ENCODE measurements at regions not wholly inside any gene's neighbourhood (a gene's known extent, or its start where the extent isn't known, plus 50 kb on each side); places are given as distances from the start of the nearest gene placed in this dataset.

- WGBS, 5 donors = 86 to 95% (median 90%) methylated on average over 5 to 7 of the region's 7 CpGs
Measured at GRCh38 chr6:79307321-79308036, 73.0 kb upstream of the HMGN3 start.

GRCh38 chr6:79305020-79305419 is 70.5 kb upstream of the HMGN3 start:
- no peaks in the 10 kb centered on the region for H3K9me3 ChIP-seq
- no peak overlapping the region for H3K4me3 ChIP-seq
- 64 to 93% (median 85%) methylated on average over 2 of the region's 2 CpGs for WGBS, 5 donors
- intact Hi-C loops (cut with DNase I; ENCODE audit: low total_unique reads) = no loop called here
- no peaks in the 10 kb centered on the region for H3K27me3 ChIP-seq
- no peaks in the 10 kb centered on the region for H3K36me3 ChIP-seq
- DNase-seq = no peak
- no peak overlapping the region for H3K27ac ChIP-seq
- H3K4me1 ChIP-seq = no peaks in the 10 kb centered on the region
- no peak for TF ChIP-seq POLR2A (IDR thresholded peaks at IDR 0.05)
- TF ChIP-seq CTCF (IDR thresholded peaks at IDR 0.05) = no peak
- no peak for TF ChIP-seq POLR2AphosphoS5 (IDR thresholded peaks at IDR 0.05)
- TF ChIP-seq EP300 (IDR thresholded peaks at IDR 0.05) = no peak

More at GRCh38 chr6:79307321-79308036, 73.0 kb upstream of the HMGN3 start:
- no peak for DNase-seq
- H3K4me1 ChIP-seq = no peaks in the 10 kb centered on the region
- no peaks in the 10 kb centered on the region for H3K9me3 ChIP-seq
- no peak overlapping the region for H3K27ac ChIP-seq
- no peaks in the 10 kb centered on the region for H3K36me3 ChIP-seq
- H3K27me3 ChIP-seq = no peaks in the 10 kb centered on the region
- TF ChIP-seq POLR2AphosphoS5 (IDR thresholded peaks at IDR 0.05) (no peak), CTCF (IDR thresholded peaks at IDR 0.05) (no peak), EP300 (IDR thresholded peaks at IDR 0.05) (no peak), POLR2A (IDR thresholded peaks at IDR 0.05) (no peak)
- intact Hi-C loops (cut with DNase I; ENCODE audit: low total_unique reads) = no loop called here
- no peak overlapping the region for H3K4me3 ChIP-seq

GRCh38 chr6:79302341-79302740 is 67.9 kb upstream of the HMGN3 start:
- 66 to 80% (median 73%) methylated on average over 4 of the region's 4 CpGs for WGBS, 5 donors
- no peak for DNase-seq

GRCh38 chr6:79301290-79301689 is 66.8 kb upstream of the HMGN3 start:
- H3K4me3 ChIP-seq = no peak overlapping the region
- no peaks in the 10 kb centered on the region for H3K9me3 ChIP-seq
- DNase-seq = no peak
- no peaks in the 10 kb centered on the region for H3K36me3 ChIP-seq
- intact Hi-C loops (cut with DNase I; ENCODE audit: low total_unique reads) = no loop called here
- no peaks in the 10 kb centered on the region for H3K4me1 ChIP-seq
- H3K27me3 ChIP-seq = no peaks in the 10 kb centered on the region
- no peak for TF ChIP-seq POLR2AphosphoS5 (IDR thresholded peaks at IDR 0.05)
- no peak for TF ChIP-seq POLR2A (IDR thresholded peaks at IDR 0.05)
- no peak for TF ChIP-seq EP300 (IDR thresholded peaks at IDR 0.05)
- no peak for TF ChIP-seq CTCF (IDR thresholded peaks at IDR 0.05)
- H3K27ac ChIP-seq = no peak overlapping the region

More at GRCh38 chr6:79302341-79302740, 67.9 kb upstream of the HMGN3 start:
- H3K27ac ChIP-seq = no peak overlapping the region
- H3K4me1 ChIP-seq = no peaks in the 10 kb centered on the region
- no peak overlapping the region for H3K4me3 ChIP-seq
- intact Hi-C loops (cut with DNase I; ENCODE audit: low total_unique reads) = no loop called here
- no peaks in the 10 kb centered on the region for H3K27me3 ChIP-seq
- TF ChIP-seq CTCF (IDR thresholded peaks at IDR 0.05) (no peak), EP300 (IDR thresholded peaks at IDR 0.05) (no peak), POLR2AphosphoS5 (IDR thresholded peaks at IDR 0.05) (no peak), POLR2A (IDR thresholded peaks at IDR 0.05) (no peak)
- no peaks in the 10 kb centered on the region for H3K36me3 ChIP-seq
- H3K9me3 ChIP-seq = no peaks in the 10 kb centered on the region

Data from stomach (tissue), 8 donors.